PC-3 (cell line): ENCODE measurements at regions not wholly inside any gene's neighbourhood (a gene's known extent, or its start where the extent isn't known, plus 50 kb on each side); places are given as distances from the start of the nearest gene placed in this dataset.

Source experiments
- EZH2 ChIP-seq: fragments of 300-600 bp; sonication (generic); IDR thresholded peaks from one replicate; pipeline ENCODE4 v1.6.1; 2017; ENCODE audit warnings: antibody characterized with exemption, mild to moderate bottlenecking, low read length; ENCODE audit not compliant: unreplicated experiment
- EZH2phosphoT487 ChIP-seq: fragments of 300-600 bp; sonication (generic); IDR thresholded peaks from 2 replicates; pipeline ENCODE4 v1.6.1; 2018; ENCODE audit warnings: mild to moderate bottlenecking, antibody characterized with exemption, low read length, borderline replicate concordance
- TF ChIP-seq, protein P1 (sequence below): fragments of 300-600 bp; sonication (generic); conservative IDR thresholded peaks from 2 replicates; pipeline ENCODE4 v1.5.1; 2017; ENCODE audit warnings: antibody characterized with exemption, low read depth, mild to moderate bottlenecking, low read length

DNA sequence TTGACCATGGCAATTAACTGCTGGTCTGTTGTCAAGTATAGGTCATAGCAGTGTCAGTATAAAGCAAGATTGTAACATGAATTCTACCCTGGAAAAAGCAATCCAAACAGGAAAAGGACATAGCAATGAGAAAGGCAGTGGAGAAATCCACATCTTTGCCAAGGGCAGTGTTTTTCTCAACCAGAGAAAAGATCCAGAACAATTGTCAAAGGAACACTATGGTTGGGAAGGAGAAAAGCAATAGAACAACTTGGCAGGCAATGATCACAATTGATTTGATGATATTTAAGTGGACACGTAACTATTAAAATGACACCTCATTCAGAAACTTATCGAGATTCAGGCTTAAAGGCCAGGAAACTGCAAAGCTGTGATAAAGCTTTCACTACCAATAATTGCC is 271.1 kb downstream of the DIPK2A start:
- TF ChIP-seq, protein P1, sequence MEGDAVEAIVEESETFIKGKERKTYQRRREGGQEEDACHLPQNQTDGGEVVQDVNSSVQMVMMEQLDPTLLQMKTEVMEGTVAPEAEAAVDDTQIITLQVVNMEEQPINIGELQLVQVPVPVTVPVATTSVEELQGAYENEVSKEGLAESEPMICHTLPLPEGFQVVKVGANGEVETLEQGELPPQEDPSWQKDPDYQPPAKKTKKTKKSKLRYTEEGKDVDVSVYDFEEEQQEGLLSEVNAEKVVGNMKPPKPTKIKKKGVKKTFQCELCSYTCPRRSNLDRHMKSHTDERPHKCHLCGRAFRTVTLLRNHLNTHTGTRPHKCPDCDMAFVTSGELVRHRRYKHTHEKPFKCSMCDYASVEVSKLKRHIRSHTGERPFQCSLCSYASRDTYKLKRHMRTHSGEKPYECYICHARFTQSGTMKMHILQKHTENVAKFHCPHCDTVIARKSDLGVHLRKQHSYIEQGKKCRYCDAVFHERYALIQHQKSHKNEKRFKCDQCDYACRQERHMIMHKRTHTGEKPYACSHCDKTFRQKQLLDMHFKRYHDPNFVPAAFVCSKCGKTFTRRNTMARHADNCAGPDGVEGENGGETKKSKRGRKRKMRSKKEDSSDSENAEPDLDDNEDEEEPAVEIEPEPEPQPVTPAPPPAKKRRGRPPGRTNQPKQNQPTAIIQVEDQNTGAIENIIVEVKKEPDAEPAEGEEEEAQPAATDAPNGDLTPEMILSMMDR, result no peak
- TF ChIP-seq EZH2 (no peak), EZH2phosphoT487 (no peak)
